GM12873 (cell line): ENCODE measurements at regions not wholly inside any gene's neighbourhood (a gene's known extent, or its start where the extent isn't known, plus 50 kb on each side); places are given as distances from the start of the nearest gene placed in this dataset.

Experiments
- TF ChIP-seq, protein P1 (sequence below): IDR thresholded peaks from 2 replicates; pipeline ENCODE4 v1.5.1; 2012; ENCODE audit warnings: low read depth, mild to moderate bottlenecking, moderate library complexity, low read length, control low read depth; ENCODE audit not compliant: insufficient read depth; ENCODE audit errors: missing control alignments

DNA sequence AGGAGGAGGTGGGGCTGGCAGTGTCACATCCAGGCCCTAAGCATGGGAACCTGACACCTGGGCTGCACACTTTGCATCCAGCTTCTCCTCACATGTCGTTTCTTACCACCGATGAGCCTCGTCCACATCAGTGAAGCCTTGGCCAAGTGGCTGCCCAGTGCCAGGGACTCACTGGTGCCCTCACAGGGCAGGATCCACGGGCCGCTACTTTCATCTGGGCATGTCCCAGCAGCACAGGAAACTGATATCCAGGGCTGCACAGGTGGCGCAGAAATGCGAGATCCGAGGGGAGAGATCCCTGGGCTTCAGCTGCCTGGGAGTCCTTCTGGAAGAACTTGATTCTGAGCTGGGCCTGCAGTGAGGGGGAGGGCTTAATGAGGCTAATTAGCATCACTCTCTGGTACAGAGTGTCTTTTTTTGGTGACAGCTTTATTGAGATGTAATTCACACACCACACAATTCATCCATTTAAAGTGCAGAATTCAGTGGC, 291.6 kb upstream of the HDAC4 start:
- TF ChIP-seq, protein P1, sequence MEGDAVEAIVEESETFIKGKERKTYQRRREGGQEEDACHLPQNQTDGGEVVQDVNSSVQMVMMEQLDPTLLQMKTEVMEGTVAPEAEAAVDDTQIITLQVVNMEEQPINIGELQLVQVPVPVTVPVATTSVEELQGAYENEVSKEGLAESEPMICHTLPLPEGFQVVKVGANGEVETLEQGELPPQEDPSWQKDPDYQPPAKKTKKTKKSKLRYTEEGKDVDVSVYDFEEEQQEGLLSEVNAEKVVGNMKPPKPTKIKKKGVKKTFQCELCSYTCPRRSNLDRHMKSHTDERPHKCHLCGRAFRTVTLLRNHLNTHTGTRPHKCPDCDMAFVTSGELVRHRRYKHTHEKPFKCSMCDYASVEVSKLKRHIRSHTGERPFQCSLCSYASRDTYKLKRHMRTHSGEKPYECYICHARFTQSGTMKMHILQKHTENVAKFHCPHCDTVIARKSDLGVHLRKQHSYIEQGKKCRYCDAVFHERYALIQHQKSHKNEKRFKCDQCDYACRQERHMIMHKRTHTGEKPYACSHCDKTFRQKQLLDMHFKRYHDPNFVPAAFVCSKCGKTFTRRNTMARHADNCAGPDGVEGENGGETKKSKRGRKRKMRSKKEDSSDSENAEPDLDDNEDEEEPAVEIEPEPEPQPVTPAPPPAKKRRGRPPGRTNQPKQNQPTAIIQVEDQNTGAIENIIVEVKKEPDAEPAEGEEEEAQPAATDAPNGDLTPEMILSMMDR, result no peak

DNA sequence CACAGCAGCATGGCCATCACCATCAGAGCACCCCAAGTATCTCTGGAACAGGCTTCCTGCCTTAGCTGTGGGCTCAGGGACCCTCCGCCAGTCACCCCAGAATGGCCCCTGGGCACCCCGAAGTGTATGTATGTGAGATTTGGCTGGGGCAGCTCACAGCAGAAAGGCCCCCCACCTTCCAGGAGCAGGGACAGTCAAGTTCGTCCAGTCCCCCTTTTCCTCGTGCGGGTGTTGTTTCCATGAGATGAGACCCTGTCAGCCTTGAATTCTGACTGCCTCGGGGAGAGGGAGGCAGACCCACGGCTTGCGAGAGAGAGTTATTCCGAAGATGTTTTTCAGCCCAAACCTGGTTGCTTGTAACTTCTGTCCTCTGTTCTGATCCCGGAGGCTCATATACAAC, 290.9 kb upstream of the HDAC4 start:
- TF ChIP-seq, protein P1, result no peak

DNA sequence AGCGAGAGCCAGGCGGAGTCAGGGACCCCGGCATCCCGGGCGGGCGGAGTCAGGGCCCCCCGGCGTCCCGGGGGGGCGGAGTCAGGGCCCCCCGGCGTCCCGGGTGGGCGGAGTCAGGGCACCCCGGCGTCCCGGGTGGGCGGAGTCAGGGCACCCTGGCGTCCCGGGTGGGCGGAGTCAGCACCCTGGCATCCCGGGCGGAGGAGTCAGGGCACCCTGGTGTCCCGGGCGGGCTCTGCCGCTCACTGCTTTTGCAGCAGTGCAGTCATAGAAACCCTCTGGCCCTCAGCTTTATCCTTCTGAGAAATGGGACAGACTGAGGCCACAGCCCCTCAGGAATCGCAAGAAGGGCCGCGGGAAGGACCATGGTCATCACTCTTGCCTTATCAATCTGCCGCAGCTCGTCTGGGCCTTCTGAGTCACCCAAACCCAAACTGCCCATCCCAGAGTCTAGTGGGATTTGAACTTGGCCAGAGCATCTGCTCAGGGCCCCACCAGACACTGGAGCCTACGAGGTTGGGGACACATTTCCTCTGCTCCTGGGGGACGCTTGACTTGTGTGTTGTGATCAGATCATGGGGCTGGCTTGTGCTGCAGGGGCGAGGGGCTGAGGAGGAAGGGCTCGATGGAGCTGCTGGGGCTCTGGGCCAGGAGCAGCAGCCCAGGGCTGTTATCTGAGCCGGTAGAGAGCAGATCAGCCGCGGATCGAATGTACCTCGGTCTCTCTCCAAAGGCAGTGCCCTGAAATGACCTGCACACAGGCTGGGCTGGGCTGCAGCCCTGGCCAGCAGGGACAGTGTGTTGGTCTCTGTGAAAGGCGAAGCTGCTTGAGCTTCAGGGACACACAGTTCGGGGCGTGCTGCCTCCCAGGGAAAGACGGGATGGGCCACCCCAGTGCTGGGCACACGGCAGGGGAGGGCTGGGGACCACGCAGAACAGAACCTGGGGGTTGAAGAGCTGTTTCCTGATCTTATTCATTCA, 290.1 kb upstream of the HDAC4 start:
- TF ChIP-seq, protein P1, result no peak

DNA sequence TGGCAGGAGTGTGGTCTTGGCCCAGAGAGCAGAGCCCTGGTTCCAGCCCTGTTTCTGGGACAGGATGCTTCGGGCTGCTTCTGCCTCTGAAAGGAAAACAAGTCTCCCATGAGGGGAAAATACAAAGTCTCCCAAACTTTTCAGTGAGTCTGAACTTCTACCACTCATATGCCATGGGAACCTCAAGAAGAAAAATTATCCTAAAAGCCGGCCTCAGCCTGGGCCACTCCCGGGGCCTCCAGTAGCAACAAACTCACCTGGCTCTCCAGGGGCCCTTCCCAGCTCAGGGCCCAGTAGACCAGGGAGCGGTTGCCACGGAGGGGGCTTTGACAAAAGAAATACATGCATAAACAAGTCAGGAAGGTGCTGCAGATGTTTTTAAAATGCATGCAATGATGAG, 289.2 kb upstream of the HDAC4 start:
- TF ChIP-seq, protein P1, result no peak

DNA sequence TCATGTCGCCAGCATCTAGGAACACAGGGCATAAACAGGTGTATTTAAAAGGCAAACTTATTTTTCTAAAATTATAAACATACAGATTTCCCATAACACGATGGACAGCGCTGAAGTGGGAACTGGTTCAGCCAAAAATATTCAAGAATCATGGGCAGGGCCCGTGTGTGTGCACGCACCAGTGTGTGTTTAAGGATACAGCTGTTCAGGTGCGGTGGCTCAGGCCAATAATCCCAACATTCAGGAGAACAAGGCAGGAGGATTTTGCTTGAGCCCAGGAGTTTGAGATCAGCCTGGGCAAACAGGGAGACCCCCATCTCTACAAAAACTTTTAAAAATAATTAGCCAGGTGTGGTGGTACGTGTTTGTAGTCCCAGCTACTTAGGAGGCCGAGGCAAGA, 288.6 kb upstream of the HDAC4 start:
- TF ChIP-seq, protein P1, result no peak

DNA sequence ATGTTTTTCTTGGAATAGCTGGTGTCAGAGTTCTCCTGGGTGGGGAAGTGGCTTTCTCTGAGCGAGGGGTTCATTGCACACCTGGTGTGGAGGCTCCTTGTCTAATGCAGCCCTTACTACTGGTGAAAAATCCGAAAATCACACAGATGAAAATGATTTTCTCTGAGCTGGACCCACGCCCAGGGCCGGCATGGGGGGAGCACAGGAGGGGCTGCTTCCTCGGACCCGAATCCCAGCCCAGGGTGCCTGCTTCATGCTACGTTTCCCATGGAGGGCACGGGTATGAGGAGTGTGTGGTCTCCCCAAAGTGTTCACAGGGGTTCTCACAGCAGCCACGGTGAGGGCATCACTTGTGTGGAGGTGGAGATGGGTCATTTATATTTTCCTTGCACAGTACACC, 288.0 kb upstream of the HDAC4 start:
- TF ChIP-seq, protein P1, result no peak

DNA sequence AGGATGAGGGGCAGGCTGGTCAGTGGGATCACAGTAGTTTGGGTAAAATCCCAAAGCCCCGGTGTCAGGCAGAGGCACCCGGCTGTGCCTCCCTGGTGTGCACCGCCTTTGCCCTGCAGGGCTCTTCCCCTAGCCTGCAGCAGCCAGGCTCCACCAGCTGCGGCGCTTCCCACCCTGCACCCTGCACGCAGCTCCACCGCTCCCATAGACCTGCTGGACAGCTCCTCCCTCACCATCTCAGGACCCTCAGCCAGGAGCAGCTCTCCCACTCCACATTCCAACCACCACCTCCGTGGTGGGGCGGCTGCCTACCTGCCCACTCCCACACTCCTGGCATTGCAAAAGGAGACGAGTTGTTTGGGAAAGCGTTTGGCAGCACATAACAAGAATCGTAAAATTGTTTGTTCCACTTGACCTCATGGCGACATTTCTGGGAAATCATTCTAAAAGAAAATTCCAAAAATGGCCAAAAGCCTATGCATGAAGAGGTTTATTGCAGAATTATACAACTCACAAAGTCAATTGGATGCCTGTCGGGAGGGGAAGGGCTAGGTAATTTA, 287.4 kb upstream of the HDAC4 start:
- TF ChIP-seq, protein P1, result peak; percentile 35
